ENCODE measurements at regions not wholly inside any gene's neighbourhood (a gene's known extent, or its start where the extent isn't known, plus 50 kb on each side); places are given as distances from the start of the nearest gene placed in this dataset.

DNA sequence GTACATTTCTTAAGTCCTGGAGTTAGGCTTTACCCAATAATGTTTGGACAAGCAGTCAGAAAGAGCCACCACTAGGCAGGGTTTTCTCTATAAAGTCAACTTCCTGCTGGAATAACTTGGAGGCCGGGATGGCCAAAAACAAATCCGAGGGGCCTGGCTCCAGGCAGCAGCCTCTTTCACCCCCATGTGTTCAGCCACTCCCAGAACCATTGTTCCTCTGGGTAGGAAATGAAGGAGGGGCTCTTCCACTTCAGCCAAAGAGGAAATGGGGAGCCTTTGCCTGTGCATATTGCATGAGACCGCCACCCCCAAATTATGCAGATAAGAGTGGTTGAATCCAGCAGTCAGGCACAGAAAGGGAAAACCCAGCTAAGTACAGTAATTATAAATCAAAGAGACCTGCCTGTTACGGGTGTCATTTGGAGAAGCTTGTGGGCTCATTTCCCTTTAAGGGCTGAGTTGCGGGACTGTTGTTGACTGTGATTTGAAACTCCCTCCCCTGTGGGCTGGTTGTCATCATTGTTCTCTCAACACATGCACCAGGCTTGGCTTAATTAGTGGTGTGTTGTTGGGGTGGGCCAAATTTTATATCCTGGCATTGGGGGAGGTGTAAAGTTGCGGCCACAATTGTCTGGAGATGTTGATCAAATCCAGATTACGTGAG, 212.8 kb upstream of the SOX11 start:
- no peaks in the 10 kb centered on the region for H3K4me1 ChIP-seq (ENCODE audit: insufficient read depth, low read length, poor library complexity, severe bottlenecking)
- H2AFZ ChIP-seq (ENCODE audit: low read length), result no peak overlapping the region
- H3K4me3 ChIP-seq (ENCODE audit: low read length, poor library complexity, severe bottlenecking), result no peak overlapping the region
- H3K36me3 ChIP-seq (ENCODE audit: insufficient read depth, low read length), result no peaks in the 10 kb centered on the region
- H3K4me2 ChIP-seq (ENCODE audit: low read depth, low read length, poor library complexity, severe bottlenecking), result no peak overlapping the region
- H3K9me2 ChIP-seq (replicated peaks; ENCODE audit: low read depth, low read length), result no peaks in the 10 kb centered on the region
- H3K9me3 ChIP-seq (ENCODE audit: insufficient read depth, low read depth, low read length), result no peaks in the 10 kb centered on the region
- no peaks in the 10 kb centered on the region for H3K79me2 ChIP-seq (ENCODE audit: insufficient read depth, low read length)
- no peaks in the 10 kb centered on the region for H3F3A ChIP-seq (ENCODE audit: low read depth)
- H3K27me3 ChIP-seq (ENCODE audit: insufficient read depth, low read length, poor library complexity, severe bottlenecking), result no peaks in the 10 kb centered on the region
- TF ChIP-seq EZH2phosphoT487 (IDR thresholded peaks at IDR 0.05; ENCODE audit: borderline replicate concordance), result no peak
- TF ChIP-seq, protein P1, sequence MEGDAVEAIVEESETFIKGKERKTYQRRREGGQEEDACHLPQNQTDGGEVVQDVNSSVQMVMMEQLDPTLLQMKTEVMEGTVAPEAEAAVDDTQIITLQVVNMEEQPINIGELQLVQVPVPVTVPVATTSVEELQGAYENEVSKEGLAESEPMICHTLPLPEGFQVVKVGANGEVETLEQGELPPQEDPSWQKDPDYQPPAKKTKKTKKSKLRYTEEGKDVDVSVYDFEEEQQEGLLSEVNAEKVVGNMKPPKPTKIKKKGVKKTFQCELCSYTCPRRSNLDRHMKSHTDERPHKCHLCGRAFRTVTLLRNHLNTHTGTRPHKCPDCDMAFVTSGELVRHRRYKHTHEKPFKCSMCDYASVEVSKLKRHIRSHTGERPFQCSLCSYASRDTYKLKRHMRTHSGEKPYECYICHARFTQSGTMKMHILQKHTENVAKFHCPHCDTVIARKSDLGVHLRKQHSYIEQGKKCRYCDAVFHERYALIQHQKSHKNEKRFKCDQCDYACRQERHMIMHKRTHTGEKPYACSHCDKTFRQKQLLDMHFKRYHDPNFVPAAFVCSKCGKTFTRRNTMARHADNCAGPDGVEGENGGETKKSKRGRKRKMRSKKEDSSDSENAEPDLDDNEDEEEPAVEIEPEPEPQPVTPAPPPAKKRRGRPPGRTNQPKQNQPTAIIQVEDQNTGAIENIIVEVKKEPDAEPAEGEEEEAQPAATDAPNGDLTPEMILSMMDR (conservative IDR thresholded peaks at IDR 0.05; ENCODE audit: low read length), result no peak
- no peaks in the 10 kb centered on the region for H4K20me1 ChIP-seq (ENCODE audit: insufficient read depth, low read length, poor library complexity, severe bottlenecking)
- no peak overlapping the region for H3K9ac ChIP-seq (ENCODE audit: low read depth, low read length, poor library complexity, severe bottlenecking)

DNA sequence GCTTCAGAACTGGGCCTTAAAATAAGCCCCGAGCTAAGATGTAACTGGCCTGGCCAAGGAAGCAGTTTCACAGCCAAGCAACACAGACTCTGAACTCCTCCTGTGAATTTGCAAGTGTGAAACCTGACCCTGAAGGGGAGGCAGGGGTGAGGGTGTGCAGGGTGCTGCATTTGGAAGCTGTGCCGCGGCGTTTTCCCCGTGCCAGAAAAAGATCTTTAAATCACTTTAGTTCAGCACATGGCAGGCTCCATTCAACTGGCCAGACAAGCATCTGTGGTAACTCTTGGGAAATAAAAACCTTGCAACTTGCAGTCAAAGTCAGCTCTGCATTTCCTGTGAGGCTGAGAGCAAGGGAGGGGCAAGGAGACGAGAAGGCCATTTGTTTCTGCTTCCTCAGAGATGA, 209.3 kb upstream of the SOX11 start:
- no peak overlapping the region for H3K4me2 ChIP-seq (ENCODE audit: low read depth, low read length, poor library complexity, severe bottlenecking)
- H3K9ac ChIP-seq (ENCODE audit: low read depth, low read length, poor library complexity, severe bottlenecking), result no peak overlapping the region

DNA sequence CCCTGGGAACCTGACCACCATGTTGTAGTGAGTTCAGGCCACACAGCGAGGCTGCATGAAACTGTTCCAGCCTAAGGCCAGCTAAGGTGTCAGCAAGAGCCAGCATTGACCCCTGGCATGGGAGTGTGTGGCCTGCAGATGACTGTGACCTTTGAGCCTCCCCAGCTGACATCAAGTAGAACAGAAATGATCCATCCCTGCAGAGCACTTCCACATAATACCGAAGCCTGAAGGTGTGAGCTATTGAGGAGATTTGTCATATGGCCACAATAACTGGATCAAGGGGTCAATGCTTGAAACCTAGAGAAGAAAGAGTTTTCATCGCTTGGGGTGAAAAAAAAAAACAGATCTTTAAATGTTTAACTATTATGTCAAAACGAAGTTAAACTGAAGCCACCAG, 207.3 kb upstream of the SOX11 start:
- Histone ChIP-seq H3K36me3 (ENCODE audit: insufficient read depth, low read length) (no peaks in the 10 kb centered on the region), H3F3A (ENCODE audit: low read depth) (no peaks in the 10 kb centered on the region), H2AFZ (ENCODE audit: low read length) (no peak overlapping the region), H3K9me3 (ENCODE audit: insufficient read depth, low read depth, low read length) (no peaks in the 10 kb centered on the region), H3K4me3 (ENCODE audit: low read length, poor library complexity, severe bottlenecking) (no peak overlapping the region), H3K9me2 (replicated peaks; ENCODE audit: low read depth, low read length) (no peaks in the 10 kb centered on the region), H3K27me3 (ENCODE audit: insufficient read depth, low read length, poor library complexity, severe bottlenecking) (no peaks in the 10 kb centered on the region), H3K4me2 (ENCODE audit: low read depth, low read length, poor library complexity, severe bottlenecking) (no peak overlapping the region), H3K9ac (ENCODE audit: low read depth, low read length, poor library complexity, severe bottlenecking) (no peak overlapping the region), H4K20me1 (ENCODE audit: insufficient read depth, low read length, poor library complexity, severe bottlenecking) (no peaks in the 10 kb centered on the region), H3K79me2 (ENCODE audit: insufficient read depth, low read length) (no peaks in the 10 kb centered on the region), H3K4me1 (ENCODE audit: insufficient read depth, low read length, poor library complexity, severe bottlenecking) (no peaks in the 10 kb centered on the region)
- no peak for TF ChIP-seq EZH2phosphoT487 (IDR thresholded peaks at IDR 0.05; ENCODE audit: borderline replicate concordance)
- TF ChIP-seq, protein P1 (conservative IDR thresholded peaks at IDR 0.05; ENCODE audit: low read length), result no peak

More for the DNA sequence above, 209.3 kb upstream of the SOX11 start:
- TF ChIP-seq, protein P1 (conservative IDR thresholded peaks at IDR 0.05; ENCODE audit: low read length), result no peak
- no peak for TF ChIP-seq EZH2phosphoT487 (IDR thresholded peaks at IDR 0.05; ENCODE audit: borderline replicate concordance)
- Histone ChIP-seq H3F3A (ENCODE audit: low read depth) (no peaks in the 10 kb centered on the region), H3K9me2 (replicated peaks; ENCODE audit: low read depth, low read length) (no peaks in the 10 kb centered on the region), H4K20me1 (ENCODE audit: insufficient read depth, low read length, poor library complexity, severe bottlenecking) (no peaks in the 10 kb centered on the region), H3K4me3 (ENCODE audit: low read length, poor library complexity, severe bottlenecking) (no peak overlapping the region), H3K36me3 (ENCODE audit: insufficient read depth, low read length) (no peaks in the 10 kb centered on the region), H2AFZ (ENCODE audit: low read length) (no peak overlapping the region), H3K79me2 (ENCODE audit: insufficient read depth, low read length) (no peaks in the 10 kb centered on the region), H3K27me3 (ENCODE audit: insufficient read depth, low read length, poor library complexity, severe bottlenecking) (no peaks in the 10 kb centered on the region), H3K9me3 (ENCODE audit: insufficient read depth, low read depth, low read length) (no peaks in the 10 kb centered on the region), H3K4me1 (ENCODE audit: insufficient read depth, low read length, poor library complexity, severe bottlenecking) (no peaks in the 10 kb centered on the region)
